GM23248 (cell line): ENCODE measurements at regions not wholly inside any gene's neighbourhood (a gene's known extent, or its start where the extent isn't known, plus 50 kb on each side); places are given as distances from the start of the nearest gene placed in this dataset.

Experiments
- EZH2 ChIP-seq: fragments of 200-600 bp; sonication (generic); IDR thresholded peaks from 2 replicates; pipeline ENCODE4 v1.6.1; 2018; ENCODE audit warnings: antibody characterized with exemption, mild to moderate bottlenecking; ENCODE audit not compliant: insufficient read depth, poor library complexity, severe bottlenecking
- EZH2phosphoT487 ChIP-seq: fragments of 200-600 bp; sonication (generic); IDR thresholded peaks from 2 replicates; pipeline ENCODE4 v1.6.1; 2018; ENCODE audit warnings: antibody characterized with exemption, moderate library complexity, mild to moderate bottlenecking, low read depth; ENCODE audit not compliant: insufficient read depth

GRCh38 chr7:372546-372931 is 82.6 kb downstream of the FOXL3 start:
- TF ChIP-seq EZH2 (no peak), EZH2phosphoT487 (no peak)
